Epithelial cell of esophagus (primary cell): ENCODE measurements at regions not wholly inside any gene's neighbourhood (a gene's known extent, or its start where the extent isn't known, plus 50 kb on each side); places are given as distances from the start of the nearest gene placed in this dataset.

Experiments
- DNase-seq: peaks from one replicate; pipeline ENCODE4 v3.0.0; 2010; ENCODE audit warnings: low read depth
- H3K4me3 ChIP-seq: 2 replicates; pipeline ENCODE4 v1.5.1; 2011; ENCODE audit warnings: mild to moderate bottlenecking, low read length, control low read depth
- CTCF ChIP-seq: IDR thresholded peaks from 2 replicates; pipeline ENCODE4 v1.5.1; 2011; ENCODE audit warnings: low read depth, mild to moderate bottlenecking, low read length, control low read depth, inconsistent platforms; ENCODE audit not compliant: insufficient read depth; ENCODE audit errors: missing control alignments

GRCh38 chr12:91990525-91990924, 155.1 kb downstream of the BTG1 start:
- no peak for TF ChIP-seq CTCF
- no peak overlapping the region for H3K4me3 ChIP-seq
- DNase-seq, result no peak

GRCh38 chr12:91989143-91989542, 156.5 kb downstream of the BTG1 start:
- DNase-seq, result no peak
- no peak overlapping the region for H3K4me3 ChIP-seq
- TF ChIP-seq CTCF, result no peak

GRCh38 chr12:91988086-91988923, 157.3 kb downstream of the BTG1 start:
- no peak for TF ChIP-seq CTCF
- no peak overlapping the region for H3K4me3 ChIP-seq
- no peak for DNase-seq

GRCh38 chr12:91986084-91986483, 159.6 kb downstream of the BTG1 start:
- peak; percentile 29 for DNase-seq
- TF ChIP-seq CTCF, result no peak
- no peak overlapping the region for H3K4me3 ChIP-seq

GRCh38 chr12:91985002-91985787, 160.5 kb downstream of the BTG1 start:
- TF ChIP-seq CTCF, result no peak
- H3K4me3 ChIP-seq, result no peak overlapping the region
- DNase-seq, result no peak

GRCh38 chr12:91984556-91984955, 161.1 kb downstream of the BTG1 start:
- H3K4me3 ChIP-seq, result no peak overlapping the region
- no peak for DNase-seq
- no peak for TF ChIP-seq CTCF

GRCh38 chr12:91983935-91984334, 161.7 kb downstream of the BTG1 start:
- H3K4me3 ChIP-seq, result no peak overlapping the region
- TF ChIP-seq CTCF, result no peak
- no peak for DNase-seq
